ENCODE measurements at regions not wholly inside any gene's neighbourhood (a gene's known extent, or its start where the extent isn't known, plus 50 kb on each side); places are given as distances from the start of the nearest gene placed in this dataset.

DNA sequence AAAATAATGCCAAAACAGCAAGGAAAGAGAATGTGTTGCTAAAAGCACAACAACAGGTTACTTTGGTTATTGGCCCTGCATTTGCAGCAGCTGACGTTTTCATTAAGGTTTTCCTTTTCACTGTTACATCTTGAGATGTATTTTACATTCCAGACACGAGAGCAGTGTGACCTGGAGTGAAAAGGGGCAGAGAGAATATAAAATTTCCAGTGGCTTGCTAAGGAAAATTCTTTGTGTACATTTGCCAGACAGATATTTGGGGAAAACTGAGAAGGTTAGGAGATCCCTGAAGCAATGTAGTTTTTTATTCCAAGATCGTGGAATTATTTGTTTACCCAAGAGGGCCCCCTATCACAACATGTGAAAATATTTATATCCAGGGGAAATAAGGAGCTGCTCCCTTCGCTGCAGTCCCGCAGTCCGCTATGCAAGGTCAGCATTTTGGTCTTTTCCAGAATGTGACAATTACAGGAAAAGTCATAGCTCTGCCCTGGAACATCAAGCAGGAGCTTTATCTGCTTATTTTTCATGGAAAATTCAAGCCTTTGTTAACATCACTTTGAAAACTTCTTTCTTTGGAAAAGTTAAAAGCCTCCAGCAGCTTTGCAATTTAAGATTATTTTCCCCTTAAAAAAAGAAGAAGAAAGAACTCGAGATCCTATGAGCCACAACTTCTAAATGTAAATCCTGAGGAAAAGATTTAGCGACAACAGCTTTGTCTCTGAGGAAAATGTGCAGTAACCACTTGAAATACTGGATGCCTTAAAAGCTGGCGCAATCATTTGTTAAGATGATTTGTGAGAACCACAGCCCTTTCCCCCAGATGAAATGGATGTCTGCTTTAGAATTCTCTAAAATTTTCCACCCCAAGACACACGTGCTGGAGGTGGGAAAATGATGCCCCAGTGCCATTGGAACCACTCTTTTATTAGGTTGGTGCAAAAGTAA lies 256.4 kb upstream of the TPM1 start:
- DNase-seq (ENCODE audit: low read depth in 2 of 3, low spot score in 2 of 3) = no peak

DNA sequence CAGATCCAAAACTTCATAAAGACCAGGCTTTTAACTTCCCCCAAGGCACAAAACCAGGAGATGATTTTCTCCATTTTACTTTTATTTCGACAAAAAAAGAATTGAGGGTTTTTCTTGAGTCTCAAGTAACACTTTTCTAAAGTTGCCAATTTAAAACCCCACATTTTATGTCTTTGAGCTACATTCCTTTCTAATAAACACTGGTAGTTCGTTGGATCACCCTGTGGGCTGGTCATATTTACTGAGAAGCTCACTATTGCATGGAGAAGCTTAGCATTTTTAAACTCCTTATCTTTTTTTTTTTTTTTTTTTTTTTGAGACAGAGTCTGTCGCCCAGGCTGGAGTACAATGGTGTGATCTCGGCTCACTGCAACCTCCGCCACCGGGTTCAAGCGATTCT lies 255.1 kb upstream of the TPM1 start:
- DNase-seq (ENCODE audit: low read depth in 2 of 3, low spot score in 2 of 3) = no peak

- DNase-seq (ENCODE audit: low read depth in 2 of 3, low spot score in 2 of 3) = no peak
Measured at GRCh38 chr15:62788224-62788623, 254.3 kb upstream of the TPM1 start.

DNA sequence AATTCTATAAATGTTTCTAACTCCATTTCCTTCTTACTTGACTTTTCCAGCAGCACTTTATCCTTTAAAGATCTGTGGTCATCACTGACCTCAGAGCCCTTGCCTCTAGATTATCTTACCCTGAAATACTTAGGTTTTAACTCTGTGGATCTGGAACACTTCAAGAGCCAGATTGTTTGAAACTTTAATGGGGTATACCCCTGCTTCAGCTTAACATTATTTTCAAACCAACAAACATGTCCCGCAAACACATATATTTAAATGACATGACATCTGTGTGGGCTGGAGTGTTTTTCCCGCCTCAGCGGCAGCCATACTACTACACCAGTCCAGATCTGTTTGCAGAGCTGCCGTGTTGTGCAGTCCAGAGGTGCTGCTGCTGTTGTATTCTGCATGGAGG lies 252.0 kb upstream of the TPM1 start:
- no peak for DNase-seq (ENCODE audit: low read depth in 2 of 3, low spot score in 2 of 3)

GRCh38 chr15:62791694-62792093 lies 250.9 kb upstream of the TPM1 start:
- no peak for DNase-seq (ENCODE audit: low read depth in 2 of 3, low spot score in 2 of 3)

GRCh38 chr15:62792986-62793751 lies 249.4 kb upstream of the TPM1 start:
- DNase-seq (ENCODE audit: low read depth in 2 of 3, low spot score in 2 of 3) = no peak

DNA sequence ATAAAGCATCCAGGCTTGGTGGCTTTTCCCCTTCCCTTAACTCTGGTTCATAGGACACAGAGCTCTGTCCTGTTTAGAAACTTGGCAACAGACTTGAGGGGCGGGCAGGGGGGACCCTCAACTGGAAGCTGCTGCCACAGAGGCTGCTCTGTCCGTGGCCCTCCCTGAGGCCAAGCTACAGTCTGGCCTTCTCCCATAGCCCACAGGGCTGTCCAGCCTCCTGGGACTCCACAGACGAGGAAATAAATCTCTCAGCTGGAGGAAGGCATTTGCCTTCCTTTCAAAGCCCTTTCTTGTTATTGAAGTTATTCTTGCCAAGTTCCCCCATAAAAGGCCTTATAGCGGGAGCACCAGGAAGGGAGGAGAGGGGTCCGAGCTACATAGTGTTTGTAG lies 248.8 kb upstream of the TPM1 start:
- DNase-seq (ENCODE audit: low read depth in 2 of 3, low spot score in 2 of 3) = no peak

DNA sequence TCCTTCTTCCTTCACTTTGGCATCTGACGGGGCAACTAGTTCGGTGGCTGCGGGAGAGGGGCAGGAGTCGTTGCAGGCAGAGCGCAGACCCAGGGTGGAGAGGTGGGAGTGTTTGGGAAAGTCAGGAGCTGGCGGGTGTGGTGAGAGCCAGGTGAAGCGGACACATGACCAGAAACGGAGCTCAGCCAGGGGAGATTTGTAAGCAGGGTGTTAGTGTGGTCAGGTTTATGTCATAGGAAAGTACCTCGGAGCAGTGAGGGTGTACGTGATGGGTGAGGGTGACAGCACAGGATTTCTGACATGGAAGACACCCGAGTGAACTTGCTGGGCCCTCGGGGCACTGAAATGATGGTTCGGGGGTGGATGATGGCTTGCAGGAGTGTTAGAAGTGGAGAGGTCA lies 247.4 kb upstream of the TPM1 start:
- DNase-seq (ENCODE audit: low read depth in 2 of 3, low spot score in 2 of 3) = no peak

GRCh38 chr15:62795700-62796695 lies 246.5 kb upstream of the TPM1 start:
- DNase-seq (ENCODE audit: low read depth in 2 of 3, low spot score in 2 of 3) = no peak

- no peak for DNase-seq (ENCODE audit: low read depth in 2 of 3, low spot score in 2 of 3)
Measured at GRCh38 chr15:62797171-62797570, 245.4 kb upstream of the TPM1 start.

DNA sequence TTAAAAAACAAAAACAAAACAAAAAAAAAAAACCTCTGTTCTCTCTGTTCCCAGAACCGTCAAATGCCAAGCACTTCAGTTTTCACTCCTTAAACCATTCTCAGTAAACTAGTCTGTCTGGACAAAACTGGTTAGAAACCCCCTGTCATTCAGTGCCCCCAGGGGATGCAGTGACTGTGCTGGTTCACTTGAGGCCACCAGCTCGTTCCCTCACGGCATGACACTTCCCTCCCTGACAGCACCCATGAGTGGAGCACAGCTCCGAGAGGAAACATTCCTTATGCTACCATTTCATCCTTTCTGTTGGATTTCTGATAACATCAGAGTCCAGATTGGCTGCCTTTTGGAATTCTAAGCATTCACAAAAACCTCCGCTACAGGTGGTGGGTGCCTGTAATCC lies 244.0 kb upstream of the TPM1 start:
- no peak for DNase-seq (ENCODE audit: low read depth in 2 of 3, low spot score in 2 of 3)

DNA sequence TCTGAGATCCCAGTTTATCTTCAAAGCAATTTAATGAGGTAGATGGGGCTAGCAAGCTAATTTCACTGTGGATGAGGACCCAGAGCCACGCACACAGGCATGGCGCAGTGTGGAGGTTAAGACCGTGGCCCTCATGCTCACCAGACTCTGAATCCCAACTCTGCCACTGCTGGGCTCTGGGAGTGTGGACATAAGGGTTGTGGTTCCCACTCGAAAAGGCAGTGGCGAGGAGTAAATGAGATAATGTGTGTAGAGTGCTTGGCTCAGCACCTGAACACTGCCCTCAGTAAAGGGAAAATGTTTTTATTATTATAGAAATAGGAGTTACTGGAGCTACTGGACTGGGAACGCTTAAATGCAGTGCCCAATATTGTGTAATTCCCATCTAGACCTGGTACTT lies 243.5 kb upstream of the TPM1 start:
- no peak for DNase-seq (ENCODE audit: low read depth in 2 of 3, low spot score in 2 of 3)

GRCh38 chr15:62799919-62800318 lies 242.6 kb upstream of the TPM1 start:
- DNase-seq (ENCODE audit: low read depth in 2 of 3, low spot score in 2 of 3) = no peak

DNA sequence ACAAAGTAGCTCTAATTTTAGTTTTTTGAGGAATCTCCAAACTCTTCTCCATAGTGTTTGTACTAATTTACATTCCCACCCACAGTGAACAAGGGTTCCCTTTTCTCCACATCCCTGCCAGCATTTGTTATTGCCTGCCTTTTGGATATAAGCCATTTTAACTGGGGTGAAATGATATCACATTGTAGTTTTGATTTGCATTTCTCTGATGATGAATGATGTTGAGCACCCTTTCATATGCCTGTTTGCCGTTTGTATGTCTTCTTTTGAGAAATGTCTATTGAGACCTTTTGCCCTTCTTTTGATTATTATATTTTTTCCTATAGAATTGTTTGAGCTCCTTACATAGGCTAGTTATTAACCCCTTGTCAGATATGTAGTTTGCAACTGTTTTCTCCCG lies 239.9 kb upstream of the TPM1 start:
- DNase-seq (ENCODE audit: low read depth in 2 of 3, low spot score in 2 of 3) = no peak

GRCh38 chr15:62803856-62804400 lies 238.6 kb upstream of the TPM1 start:
- DNase-seq (ENCODE audit: low read depth in 2 of 3, low spot score in 2 of 3) = no peak

DNA sequence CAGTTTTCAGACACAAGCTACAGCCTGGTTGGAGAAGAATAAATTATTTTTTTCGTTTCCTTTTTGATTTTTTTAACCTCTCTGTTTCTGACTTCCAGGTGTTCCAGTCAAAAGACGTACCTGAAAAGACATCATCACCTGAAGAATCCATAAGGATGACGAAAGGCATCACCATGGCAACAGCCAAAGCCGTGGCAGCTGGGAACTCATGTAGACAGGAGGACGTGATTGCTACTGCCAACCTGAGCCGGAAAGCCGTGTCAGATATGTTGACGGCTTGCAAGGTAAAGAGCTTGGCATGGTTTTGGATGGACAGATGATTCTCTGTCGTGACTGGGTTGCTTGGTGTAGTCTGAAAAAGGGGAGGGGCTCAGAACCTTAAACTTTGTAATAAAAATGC lies 237.0 kb upstream of the TPM1 start:
- DNase-seq (ENCODE audit: low read depth in 2 of 3, low spot score in 2 of 3) = no peak

DNA sequence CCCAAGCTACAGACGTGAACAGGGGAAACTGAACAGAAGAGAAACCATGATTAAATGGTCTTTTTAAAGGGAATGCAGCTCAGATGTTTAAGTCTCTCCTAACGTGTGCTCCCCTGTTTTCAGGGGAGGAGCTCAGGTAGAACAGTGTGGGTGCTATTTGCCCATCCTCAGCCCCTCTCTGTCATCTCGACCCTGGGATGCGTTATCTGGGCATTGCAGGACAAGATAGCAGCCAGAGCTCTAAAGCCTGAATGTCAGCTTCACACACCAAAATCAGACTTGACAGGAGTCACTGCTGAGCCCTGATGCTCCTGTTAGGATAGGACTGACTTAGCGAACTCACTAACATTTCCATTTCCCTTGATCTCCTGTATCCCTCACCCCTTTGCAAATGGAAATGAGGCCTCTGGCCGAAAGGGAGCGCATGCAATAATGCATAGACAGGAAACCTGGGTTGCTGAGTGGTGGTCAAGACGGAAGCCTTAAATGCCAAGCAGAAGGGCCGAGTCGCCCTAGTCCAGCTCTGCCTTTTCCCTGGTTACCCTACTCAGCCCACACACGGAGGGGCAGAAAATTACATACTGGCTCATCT lies 234.9 kb upstream of the TPM1 start:
- no peak for DNase-seq (ENCODE audit: low read depth in 2 of 3, low spot score in 2 of 3)

GRCh38 chr15:62809115-62809967 lies 233.2 kb upstream of the TPM1 start:
- DNase-seq (ENCODE audit: low read depth in 2 of 3, low spot score in 2 of 3) = no peak

GRCh38 chr15:62809968-62810260 lies 232.6 kb upstream of the TPM1 start:
- no peak for DNase-seq (ENCODE audit: low read depth in 2 of 3, low spot score in 2 of 3)

DNA sequence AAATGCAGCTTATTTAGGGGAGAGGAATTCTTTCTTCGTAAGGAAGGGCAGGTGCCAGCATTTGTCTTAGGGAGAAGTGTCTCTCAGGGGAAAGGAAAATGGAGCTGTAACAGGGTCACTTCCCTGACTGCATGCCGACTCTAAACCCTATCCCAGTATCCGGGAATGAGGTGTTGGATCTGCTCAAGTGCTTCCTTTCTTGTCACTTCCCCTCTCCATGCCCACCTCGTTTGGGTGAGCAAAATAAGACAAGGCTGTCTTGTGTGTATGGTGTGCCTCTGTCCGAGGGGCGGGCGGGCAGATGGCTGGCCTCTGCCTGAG lies 230.1 kb upstream of the TPM1 start:
- DNase-seq (ENCODE audit: low read depth in 2 of 3, low spot score in 2 of 3) = no peak
